HEK293 (cell line): ENCODE measurements at regions not wholly inside any gene's neighbourhood (a gene's known extent, or its start where the extent isn't known, plus 50 kb on each side); places are given as distances from the start of the nearest gene placed in this dataset.
"Not testable (repeated sequence)": the region's sequence is repeated elsewhere in the genome, so short reads cannot be mapped to it uniquely, and the experiment has no call there.

Experiments
- ATF2 ChIP-seq: fragments of 450-650 bp; formaldehyde crosslinking; IDR thresholded peaks from 2 replicates; pipeline ENCODE4 v1.5.1; 2016; ENCODE audit warnings: missing biosample characterization, missing genetic modification characterization, low read depth
- PATZ1 ChIP-seq: fragments of 450-650 bp; formaldehyde crosslinking; IDR thresholded peaks from 2 replicates; pipeline ENCODE4 v1.5.1; 2016; ENCODE audit warnings: missing biosample characterization, missing genetic modification characterization
- ZNF26 ChIP-seq: fragments of 450-650 bp; formaldehyde crosslinking; IDR thresholded peaks from 2 replicates; pipeline ENCODE4 v1.5.1; 2016; ENCODE audit warnings: missing biosample characterization, missing genetic modification characterization
- ZNF302 ChIP-seq: fragments of 450-650 bp; formaldehyde crosslinking; IDR thresholded peaks from 2 replicates; pipeline ENCODE4 v1.5.1; 2016; ENCODE audit warnings: missing biosample characterization, missing genetic modification characterization, low read depth
- ZNF530 ChIP-seq: fragments of 450-650 bp; formaldehyde crosslinking; IDR thresholded peaks from 2 replicates; pipeline ENCODE4 v1.5.1; 2016; ENCODE audit warnings: low read depth, missing biosample characterization, missing genetic modification characterization
- ZNF549 ChIP-seq: fragments of 450-650 bp; IDR thresholded peaks from 2 replicates; pipeline ENCODE4 v1.5.1; 2018; ENCODE audit warnings: missing biosample characterization, missing genetic modification characterization, mild to moderate bottlenecking, inconsistent platforms, moderate library complexity
- ZNF623 ChIP-seq: fragments of 450-650 bp; formaldehyde crosslinking; IDR thresholded peaks from 2 replicates; pipeline ENCODE4 v1.5.1; 2016; ENCODE audit warnings: missing biosample characterization, missing genetic modification characterization
- ZSCAN18 ChIP-seq: fragments of 450-650 bp; formaldehyde crosslinking; IDR thresholded peaks from 2 replicates; pipeline ENCODE4 v1.5.1; 2016; ENCODE audit warnings: missing biosample characterization, missing genetic modification characterization

- not testable (repeated sequence) for TF ChIP-seq ZSCAN18 (tag by site-specific recombination); ZNF623 (tag by site-specific recombination); ZNF549; PATZ1; ZNF530 (tag by site-specific recombination); ATF2 (tag by site-specific recombination); ZNF26; ZNF302
Measured at GRCh38 chr2:107146645-107147044, 260.7 kb upstream of the ST6GAL2 start.
